B cell (primary cell): ENCODE measurements at regions not wholly inside any gene's neighbourhood (a gene's known extent, or its start where the extent isn't known, plus 50 kb on each side); places are given as distances from the start of the nearest gene placed in this dataset.
"Not testable (repeated sequence)": the region's sequence is repeated elsewhere in the genome, so short reads cannot be mapped to it uniquely, and the experiment has no call there.

Experiments
- CTCF ChIP-seq: fragments of 200-600 bp; IDR thresholded peaks from one replicate; pipeline ENCODE4 v1.8.0; 2022; ENCODE audit warnings: antibody characterized with exemption, mild to moderate bottlenecking
- EZH2 ChIP-seq: IDR thresholded peaks from 2 replicates; pipeline ENCODE4 v1.6.1; 2012; ENCODE audit warnings: borderline replicate concordance, low read depth, mild to moderate bottlenecking, moderate library complexity, low read length; ENCODE audit not compliant: insufficient read depth, poor library complexity, severe bottlenecking

- TF ChIP-seq CTCF, EZH2: not testable (repeated sequence)
Measured at GRCh38 chr3:152650923-152651322, 184.0 kb upstream of the P2RY1 start.
